Fibroblast of skin of left quadriceps (primary cell): ENCODE measurements at regions not wholly inside any gene's neighbourhood (a gene's known extent, or its start where the extent isn't known, plus 50 kb on each side); places are given as distances from the start of the nearest gene placed in this dataset.

Experiments used
- DNase-seq, 2 experiments: peaks; one replicate each; pipeline ENCODE4 v3.0.0-alpha.2; 2013; ENCODE audit warnings: low read depth in 2 of 2

- DNase-seq: no peak
Measured at GRCh38 chr3:159923336-159923735, 65.3 kb upstream of the IL12A start.

GRCh38 chr3:159923956-159924355 is 64.7 kb upstream of the IL12A start:
- no peak for DNase-seq

- DNase-seq: no peak
Measured at GRCh38 chr3:159924411-159924810, 64.2 kb upstream of the IL12A start.

- no peak for DNase-seq
Measured at GRCh38 chr3:159925248-159925647, 63.4 kb upstream of the IL12A start.

- no peak for DNase-seq
Measured at GRCh38 chr3:159926573-159926972, 62.1 kb upstream of the IL12A start.

- no peak for DNase-seq
Measured at GRCh38 chr3:159928071-159928491, 60.6 kb upstream of the IL12A start.

- peak; percentile 90 for DNase-seq
Measured at GRCh38 chr3:159928666-159929065, 60.0 kb upstream of the IL12A start.

GRCh38 chr3:159929171-159930141 is 59.2 kb upstream of the IL12A start:
- DNase-seq: peak; percentile 68 to 71

- no peak for DNase-seq
Measured at GRCh38 chr3:159934216-159934615, 54.4 kb upstream of the IL12A start.

GRCh38 chr3:159936541-159936940 is 52.1 kb upstream of the IL12A start:
- DNase-seq: no peak

GRCh38 chr3:159937561-159938166 is 51.0 kb upstream of the IL12A start:
- DNase-seq: no peak

GRCh38 chr3:159938714-159939113 is 49.9 kb upstream of the IL12A start:
- DNase-seq: no peak
